GM18502 (cell line): ENCODE measurements at regions not wholly inside any gene's neighbourhood (a gene's known extent, or its start where the extent isn't known, plus 50 kb on each side); places are given as distances from the start of the nearest gene placed in this dataset.

Source experiments
- ATAC-seq: cut with Tn5 transposase; IDR thresholded peaks from one replicate; pipeline ENCODE4 v1.9.1; 2021; ENCODE audit warnings: mild to moderate bottlenecking; ENCODE audit not compliant: unreplicated experiment, poor library complexity

DNA sequence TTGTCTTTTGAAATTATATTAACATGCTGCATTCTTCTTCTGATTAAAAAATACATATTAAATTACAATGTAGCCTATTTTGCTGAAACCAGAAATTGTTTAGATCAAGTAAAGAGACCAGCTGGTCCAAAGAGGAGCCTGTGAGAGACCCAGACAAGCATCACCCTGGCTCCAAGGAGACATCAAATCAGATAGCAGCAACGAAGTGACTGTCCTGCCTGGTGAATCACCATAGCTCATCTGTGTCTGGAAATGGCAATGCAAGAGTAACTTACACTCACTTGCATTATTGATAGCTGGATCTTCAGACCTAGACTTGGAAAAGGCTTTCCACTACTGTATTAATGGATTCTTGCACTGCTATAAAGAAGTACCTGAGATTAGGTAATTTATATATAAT lies 169.1 kb downstream of the KCTD12 start:
- no peak for ATAC-seq

DNA sequence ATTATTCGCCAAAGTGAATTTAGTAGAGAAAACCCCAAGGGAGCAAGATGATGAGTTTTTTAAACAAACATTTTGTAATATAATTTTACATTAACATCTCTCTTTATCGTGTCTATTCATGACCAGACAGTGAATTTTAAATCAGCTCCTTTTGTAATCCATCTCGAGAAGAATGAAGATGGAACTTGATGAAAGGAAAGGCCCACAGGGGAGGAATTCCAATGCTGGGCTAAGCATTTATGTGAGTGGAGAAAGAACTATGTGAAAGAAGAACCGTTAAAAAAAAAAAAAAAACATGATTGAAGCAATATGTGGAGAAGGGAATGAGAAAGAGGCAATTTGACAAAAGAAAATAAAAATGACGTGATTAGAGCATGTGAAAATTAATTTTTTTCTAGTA lies 170.6 kb downstream of the KCTD12 start:
- ATAC-seq = no peak

DNA sequence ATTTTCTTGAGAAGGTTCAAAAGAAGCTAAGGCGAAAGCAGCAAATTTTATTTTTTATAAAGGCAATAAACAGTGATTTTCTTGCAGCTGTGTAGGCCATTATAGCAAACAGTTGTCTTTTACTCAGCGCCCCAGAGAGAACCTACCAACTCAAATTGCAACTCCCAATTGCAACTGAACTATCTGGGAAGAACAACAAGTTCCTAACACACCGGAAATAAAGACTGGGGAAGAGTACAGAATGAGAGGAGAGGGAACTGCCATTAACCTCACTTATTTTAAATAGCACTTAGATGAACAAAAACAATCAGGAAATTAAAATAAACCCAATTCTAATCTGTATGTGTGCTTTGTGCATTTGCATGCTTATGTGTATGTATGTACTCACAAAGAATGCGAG lies 171.1 kb downstream of the KCTD12 start:
- ATAC-seq = no peak

DNA sequence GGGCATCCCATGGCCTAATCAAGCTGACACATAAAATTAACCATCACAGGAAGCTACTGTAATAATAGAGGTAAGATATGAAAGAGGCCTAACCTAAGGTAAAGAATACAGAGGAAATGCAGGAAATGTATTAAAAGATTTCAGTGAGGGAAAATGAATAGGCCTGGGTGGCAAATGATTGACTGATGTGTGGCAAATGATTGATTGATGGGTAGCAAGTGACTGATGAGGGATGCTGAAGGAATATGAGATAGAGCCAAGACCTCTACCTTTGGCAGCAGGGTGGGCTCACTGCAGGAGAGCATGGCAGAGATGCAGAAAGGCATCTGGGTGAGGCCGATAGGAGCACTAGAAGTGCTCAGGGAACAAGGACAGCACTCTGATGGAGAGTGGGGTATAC lies 172.9 kb downstream of the KCTD12 start:
- no peak for ATAC-seq

DNA sequence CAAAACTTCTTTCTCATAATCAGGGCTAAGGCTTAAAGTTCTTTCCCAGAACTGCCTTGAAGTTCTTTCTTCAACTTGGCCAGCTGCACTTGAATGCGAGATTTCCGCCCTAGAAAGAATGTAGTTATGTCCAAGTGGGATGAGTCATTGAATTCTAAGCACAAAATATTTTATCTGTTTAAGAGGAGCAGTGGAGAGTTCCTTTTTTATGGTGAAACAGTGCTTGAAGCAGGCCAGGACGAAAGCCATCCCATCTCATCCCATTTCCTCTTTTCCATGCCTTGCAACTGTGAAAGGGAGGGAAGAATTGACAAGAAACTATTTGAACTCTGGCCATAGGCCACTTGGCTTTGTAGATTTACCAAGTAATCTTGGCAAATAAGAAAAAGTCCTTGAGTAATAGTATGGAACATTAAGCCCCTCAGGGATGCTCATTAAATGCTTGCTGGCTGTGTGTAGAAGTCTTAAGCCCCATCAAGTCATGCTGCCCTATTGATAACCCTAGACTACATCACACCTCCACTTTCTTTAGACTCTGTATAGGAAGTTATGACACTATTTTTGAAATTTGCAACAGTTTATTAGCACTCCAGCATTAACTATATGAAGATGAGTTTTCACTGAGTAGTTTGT lies 174.5 kb downstream of the KCTD12 start:
- no peak for ATAC-seq

DNA sequence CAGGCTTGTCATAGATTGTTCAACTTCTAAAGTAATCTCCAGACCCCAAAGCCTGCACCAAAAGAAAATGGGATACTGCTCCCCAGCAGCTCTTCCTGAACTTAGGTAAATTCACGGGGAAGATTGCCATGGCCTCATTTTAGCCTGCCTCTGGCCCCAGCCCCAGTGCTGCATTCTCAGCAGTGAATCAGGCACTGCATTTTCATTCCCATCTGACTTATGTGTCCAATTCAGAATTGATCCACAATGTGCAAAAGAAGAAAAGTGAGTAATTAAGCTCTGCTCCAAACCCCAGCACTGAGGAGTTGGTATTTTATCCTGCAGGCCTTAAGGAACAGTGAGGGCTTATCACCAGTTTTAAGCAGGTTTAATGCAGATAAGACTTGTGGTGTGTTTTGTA lies 176.4 kb downstream of the KCTD12 start:
- ATAC-seq = no peak

DNA sequence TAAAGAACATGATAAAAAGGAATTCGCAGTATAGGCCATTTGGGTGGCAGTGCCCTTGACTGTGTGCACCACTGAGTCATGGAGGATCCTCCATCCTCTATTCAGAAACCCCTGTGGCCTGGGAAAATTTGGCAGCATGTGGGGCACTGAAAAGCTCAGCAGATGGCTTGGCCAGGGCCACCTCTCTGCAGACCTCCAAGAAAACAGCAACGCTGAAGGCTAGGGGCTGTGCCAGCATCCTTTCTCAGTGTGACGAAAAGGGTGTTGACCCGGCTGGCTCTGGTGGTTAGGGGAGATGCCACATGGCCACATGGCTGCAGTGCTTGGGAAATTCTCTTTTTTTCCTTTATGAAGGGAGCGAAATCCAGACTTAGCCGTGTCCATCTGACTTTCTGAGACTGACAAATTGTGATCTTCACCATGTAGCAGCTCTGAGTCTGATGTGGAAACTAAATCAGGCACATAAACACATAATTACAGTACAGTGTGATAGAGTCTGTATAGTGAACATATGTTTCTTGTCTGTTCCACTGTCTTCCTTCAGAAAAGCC lies 178.0 kb downstream of the KCTD12 start:
- no peak for ATAC-seq

DNA sequence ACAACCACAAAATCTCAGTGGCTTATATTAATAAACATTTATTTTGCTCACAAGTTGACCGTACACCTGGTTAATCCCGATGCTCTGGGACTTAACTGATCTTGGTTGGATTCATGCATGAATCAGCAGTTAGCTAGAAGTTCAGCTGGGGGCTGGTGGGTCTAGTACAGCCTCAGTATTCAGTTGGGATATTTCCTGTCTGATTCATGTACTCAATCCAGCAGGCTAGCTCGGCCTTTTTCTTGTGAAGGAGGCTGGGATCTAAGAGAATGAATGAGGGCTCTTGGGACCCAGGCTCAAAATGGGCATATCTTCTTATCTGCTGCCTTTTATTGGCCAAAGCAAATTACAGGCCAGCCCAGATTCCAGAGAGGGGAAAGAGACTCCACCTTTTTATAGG lies 178.8 kb downstream of the KCTD12 start:
- no peak for ATAC-seq

DNA sequence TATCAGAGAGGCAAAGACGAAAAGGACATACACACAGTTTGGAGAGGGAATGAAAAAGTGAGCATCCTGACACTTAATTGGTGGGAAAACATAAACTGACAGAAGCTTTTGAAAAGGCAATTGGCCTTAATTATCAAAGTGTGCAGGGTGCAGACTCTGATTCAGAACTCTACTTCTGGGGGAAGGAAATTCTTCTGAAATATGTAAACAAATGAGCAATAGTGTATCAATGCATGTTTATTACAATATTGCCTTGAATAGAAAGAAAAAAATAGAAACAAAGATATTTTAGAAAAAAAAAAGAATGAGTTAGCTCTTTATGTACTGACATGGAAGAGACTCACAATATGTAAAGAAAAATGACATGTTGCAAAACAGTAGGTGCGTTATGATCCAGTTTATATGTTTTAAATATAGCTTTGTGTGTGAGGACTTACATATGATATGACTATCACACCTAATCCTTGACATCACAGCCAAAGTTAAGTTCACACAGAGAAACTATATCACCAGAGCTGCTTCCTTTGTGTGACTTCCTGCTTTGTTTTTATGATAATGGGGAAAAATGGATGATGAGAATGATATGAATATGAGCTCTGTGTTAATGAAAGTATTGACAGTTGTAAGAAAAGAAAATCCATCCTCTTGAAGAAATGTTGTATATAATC lies 182.4 kb downstream of the KCTD12 start:
- no peak for ATAC-seq

DNA sequence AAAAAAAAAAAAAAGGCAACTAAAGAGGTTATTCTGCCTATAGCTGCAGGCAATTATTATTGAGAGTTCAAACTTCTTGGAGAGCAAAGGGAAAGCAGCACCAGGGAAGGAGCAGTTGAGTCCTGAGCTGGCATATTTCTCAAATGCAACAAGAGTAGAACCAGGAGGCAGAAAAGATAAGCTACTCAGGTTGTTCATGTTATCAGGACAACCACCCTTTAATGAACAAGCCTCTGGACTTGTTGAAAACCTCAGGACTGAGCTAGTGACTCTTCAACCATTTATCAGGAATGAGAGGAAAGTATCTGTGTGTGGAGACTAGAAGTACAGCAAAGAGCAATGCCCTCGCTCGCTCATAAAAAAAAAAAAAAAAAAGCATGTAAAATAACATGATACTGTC lies 183.0 kb downstream of the KCTD12 start:
- ATAC-seq = no peak

DNA sequence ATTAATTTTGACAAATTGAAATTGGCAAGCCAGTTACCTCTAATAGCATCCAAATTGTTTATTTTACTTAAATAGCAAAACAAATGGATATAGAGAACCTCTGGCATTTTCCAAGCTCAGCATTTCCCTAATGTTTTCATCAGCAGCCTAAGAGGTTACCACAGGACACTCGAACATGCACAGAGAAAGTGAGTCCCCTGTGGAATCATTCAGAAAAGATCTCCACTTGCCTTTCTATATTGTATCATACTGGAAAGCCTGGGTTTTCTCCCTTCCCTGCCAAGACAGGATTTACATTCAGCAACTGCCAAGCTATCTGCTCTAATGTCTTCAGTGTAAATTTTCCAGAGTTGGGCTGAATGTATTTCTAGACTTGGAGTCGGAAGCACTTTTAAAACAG lies 188.9 kb downstream of the KCTD12 start:
- no peak for ATAC-seq

DNA sequence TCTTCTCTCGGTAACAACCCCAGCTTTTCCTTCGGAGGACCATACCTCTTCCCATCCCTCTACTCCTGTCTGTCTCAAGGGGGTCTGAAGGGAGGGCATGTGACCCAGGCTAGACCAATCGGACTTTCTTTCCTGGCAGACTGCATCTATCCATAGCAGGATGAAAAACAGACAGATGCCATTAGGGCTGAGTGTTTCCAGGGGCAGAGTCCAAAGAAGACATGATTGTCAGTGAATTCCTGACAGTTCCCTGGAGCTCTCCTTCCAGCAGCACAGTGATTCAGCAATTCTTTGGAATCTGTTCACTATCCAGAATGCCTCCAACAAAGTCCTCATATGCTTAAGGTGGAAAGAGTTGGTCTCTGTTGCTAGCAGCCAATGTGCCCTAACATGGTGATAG lies 189.8 kb downstream of the KCTD12 start:
- no peak for ATAC-seq

DNA sequence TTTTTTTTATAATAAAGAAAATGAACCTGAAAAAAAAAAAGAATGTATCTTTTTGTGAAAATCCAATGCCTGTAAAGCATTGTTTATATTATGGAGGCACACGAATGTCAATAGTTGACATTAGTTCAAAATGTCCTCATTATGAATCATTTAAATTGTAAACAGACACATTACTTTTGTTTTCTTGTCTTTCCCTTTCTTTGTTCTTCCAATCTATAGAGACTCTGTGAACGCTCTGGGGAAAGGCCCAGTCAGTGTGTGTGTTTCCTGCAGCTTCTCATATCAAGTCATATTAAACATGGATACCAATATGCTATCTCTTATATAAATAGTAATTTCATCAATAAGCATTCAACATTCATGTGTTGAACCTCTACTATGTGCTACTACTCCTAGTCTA lies 193.1 kb downstream of the KCTD12 start:
- no peak for ATAC-seq

DNA sequence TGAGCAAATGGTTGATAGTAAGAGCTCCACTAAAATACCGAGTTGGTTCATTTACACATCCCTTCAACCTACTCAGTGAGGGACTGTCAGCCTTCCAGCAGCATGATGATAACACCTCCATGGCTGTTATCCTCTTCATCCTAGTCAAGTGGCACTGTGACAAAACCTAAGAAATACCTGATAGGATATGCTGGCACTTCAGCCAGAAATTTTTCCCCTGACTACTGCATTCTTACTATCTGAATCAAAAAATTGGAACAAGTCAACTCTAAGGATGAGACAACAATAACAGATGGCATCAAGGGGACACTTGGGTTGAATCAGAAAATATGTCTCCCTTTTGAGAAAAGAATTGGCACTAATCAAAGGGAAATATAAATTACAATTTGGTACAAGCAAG lies 193.9 kb downstream of the KCTD12 start:
- no peak for ATAC-seq

DNA sequence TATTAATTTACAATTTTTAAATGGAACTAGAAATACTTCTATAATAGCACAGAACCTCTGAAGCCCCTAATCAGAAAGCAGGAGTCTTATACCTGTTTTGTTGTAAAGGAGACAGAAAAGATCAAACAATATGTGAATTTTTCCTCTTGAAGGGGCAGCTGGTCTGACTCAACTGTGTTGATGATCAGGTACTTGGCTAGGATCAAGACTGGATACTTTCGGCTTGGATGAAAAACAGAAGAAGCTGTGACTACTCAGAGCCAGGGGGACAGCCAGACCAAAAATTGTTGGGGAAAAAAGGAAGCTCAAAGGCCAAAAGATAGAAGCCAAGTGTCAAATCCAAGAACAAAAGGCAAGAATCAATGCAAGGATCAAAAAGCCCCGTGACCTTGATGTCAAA lies 195.6 kb downstream of the KCTD12 start:
- no peak for ATAC-seq

DNA sequence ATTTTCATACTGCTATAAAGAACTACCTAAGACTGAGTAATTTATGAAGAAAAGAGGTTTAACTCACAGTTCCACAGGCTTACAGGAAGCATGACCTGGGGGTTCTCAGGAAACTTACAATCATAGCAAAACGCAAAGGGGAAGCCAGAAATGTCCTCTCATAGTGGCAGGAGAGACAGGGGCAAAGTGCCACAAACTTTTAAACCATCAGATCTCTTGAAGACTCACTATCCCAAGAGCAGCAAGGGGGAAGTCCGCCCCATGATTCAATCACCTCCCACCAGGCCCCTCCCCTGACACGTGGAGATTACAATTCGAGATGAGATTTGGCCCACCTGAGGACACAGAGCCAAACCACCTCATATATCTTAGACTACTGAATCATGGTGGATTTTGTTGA lies 198.7 kb downstream of the KCTD12 start:
- no peak for ATAC-seq

DNA sequence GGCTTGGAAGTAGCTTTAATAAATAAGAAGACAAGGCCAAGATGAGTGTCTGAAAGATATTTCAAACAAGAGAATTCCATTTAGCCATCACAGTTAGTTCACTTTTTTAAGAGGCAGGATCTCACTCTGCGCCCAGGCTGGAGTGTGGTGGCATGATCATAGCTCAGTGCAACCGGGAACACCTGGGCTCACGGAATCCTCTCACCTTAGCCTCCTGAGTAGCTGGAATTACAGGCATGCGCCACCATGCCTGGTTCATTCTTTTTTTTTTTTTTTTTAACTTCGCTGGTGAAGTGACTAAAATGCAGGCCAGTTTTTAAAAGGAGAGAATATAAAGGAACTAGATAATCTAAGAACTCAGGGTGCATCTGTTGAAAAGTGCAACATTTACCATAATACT lies 200.3 kb downstream of the KCTD12 start:
- no peak for ATAC-seq

DNA sequence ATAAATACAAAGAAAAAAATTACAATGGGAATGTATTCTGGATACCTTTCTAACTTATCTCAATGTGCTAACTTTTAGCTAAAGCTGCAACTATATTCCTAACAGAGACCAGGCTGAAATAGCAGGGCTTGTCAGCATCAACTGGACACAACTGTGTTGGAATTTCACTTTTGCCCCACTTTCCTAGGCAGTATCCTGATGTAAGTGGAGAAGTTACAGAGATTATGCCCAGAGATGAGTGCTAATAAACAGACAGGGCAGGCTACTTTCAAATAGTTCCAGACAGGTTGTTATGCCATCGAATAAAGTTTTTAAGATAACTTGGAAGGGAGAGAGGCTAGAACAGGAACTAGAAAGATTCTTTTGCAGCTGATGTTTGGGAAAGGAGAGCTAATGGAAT lies 201.9 kb downstream of the KCTD12 start:
- ATAC-seq = no peak

DNA sequence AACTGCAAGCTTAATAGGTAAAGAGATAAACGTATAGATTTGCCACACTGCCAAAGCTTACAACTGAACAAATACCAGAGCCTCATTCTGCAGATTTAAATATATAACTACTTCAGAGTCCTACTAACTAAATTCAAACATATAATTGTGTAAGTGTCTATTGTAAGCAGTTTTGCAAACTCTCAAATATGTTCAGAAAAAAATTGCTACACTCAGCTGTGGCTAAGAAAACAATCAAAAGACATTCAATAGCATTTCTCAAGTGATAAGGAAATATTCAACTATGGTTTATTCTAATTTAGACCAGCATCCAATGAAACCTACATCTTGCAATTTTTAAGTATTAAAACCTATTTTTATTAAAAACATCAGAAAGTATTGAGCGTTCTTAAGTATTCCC lies 202.4 kb downstream of the KCTD12 start:
- ATAC-seq = no peak

DNA sequence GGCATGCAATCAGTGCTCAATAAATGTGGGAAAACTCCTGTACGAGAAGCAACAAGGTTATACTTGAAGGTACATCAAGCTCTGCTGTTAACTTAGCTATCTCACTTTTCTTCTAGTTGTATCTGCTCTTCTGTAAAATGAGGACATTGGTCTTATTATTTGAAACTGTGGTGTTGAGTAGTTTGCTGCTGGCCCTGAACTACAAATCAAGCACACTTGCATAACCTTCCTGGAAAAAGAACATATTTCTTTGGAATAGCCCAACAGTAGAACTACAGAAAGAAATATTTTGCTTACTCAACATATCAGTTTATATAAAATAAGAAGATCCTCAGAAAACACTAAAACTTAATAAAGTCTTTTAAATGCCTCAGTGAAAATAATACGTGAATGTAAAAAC lies 203.0 kb downstream of the KCTD12 start:
- ATAC-seq = no peak

DNA sequence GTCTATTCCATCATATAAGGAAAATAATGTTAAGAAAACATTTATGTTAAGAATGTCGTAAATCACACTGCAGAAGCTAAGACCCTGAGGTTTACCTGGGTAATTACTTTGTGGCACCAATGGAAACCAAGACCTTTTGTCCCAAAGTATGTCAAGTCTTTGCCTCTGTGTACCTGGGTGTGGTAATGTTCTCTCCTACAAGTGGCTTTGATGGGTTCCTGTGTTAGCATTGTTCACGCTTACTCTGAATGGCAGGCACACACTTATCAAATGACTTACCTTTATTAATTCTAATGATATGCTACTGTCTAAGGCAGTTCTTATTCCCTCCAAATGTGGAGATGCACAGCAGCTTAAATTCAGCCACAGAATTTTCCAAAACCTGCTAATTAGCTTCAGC lies 206.1 kb downstream of the KCTD12 start:
- ATAC-seq = no peak

DNA sequence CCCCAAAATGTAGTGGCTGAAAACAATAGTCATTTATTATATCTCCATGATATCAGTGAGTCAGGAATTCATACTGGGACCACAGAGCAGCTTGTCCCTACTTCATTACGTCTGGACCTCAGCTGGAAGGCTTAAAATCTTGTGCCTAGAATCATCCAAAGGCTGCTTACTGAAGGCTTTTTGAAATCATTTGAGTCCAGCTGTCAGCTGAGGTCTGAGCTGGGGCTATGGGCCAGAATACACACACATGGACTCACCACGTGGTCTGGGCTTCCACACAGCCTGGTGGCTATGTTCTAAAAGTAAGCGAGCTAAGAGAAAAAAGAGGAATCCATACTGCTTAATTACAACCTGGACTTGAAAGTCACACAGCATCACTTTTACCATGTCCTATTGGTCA lies 209.2 kb downstream of the KCTD12 start:
- ATAC-seq = no peak
